ENCODE measurements at regions not wholly inside any gene's neighbourhood (a gene's known extent, or its start where the extent isn't known, plus 50 kb on each side); places are given as distances from the start of the nearest gene placed in this dataset.

GRCh38 chr2:145314119-145314633, 794.3 kb upstream of the ZEB2 start:
- DNase-seq, result no peak

GRCh38 chr2:145305889-145306288, 786.0 kb upstream of the ZEB2 start:
- DNase-seq, result no peak

GRCh38 chr2:145304501-145304900, 784.6 kb upstream of the ZEB2 start:
- no peak for DNase-seq

GRCh38 chr2:145303536-145303935, 783.6 kb upstream of the ZEB2 start:
- DNase-seq, result no peak

GRCh38 chr2:145302886-145303285, 783.0 kb upstream of the ZEB2 start:
- no peak for DNase-seq

GRCh38 chr2:145302451-145302850, 782.5 kb upstream of the ZEB2 start:
- DNase-seq, result no peak

- no peak for DNase-seq
Measured at GRCh38 chr2:145299368-145299767, 779.4 kb upstream of the ZEB2 start.

GRCh38 chr2:145292166-145292565, 772.2 kb upstream of the ZEB2 start:
- no peak for DNase-seq

- DNase-seq, result no peak
Measured at GRCh38 chr2:145290986-145291385, 771.1 kb upstream of the ZEB2 start.

GRCh38 chr2:145289946-145290345, 770.0 kb upstream of the ZEB2 start:
- DNase-seq, result no peak

GRCh38 chr2:145288650-145289496, 769.0 kb upstream of the ZEB2 start:
- no peak for DNase-seq

- DNase-seq, result no peak
Measured at GRCh38 chr2:145287736-145288135, 767.8 kb upstream of the ZEB2 start.

GRCh38 chr2:145286716-145287275, 766.9 kb upstream of the ZEB2 start:
- no peak for DNase-seq

GRCh38 chr2:145284551-145284950, 764.6 kb upstream of the ZEB2 start:
- DNase-seq, result no peak

- no peak for DNase-seq
Measured at GRCh38 chr2:145283131-145283530, 763.2 kb upstream of the ZEB2 start.

GRCh38 chr2:145277922-145278321, 758.0 kb upstream of the ZEB2 start:
- DNase-seq, result no peak

GRCh38 chr2:145273840-145274239, 753.9 kb upstream of the ZEB2 start:
- DNase-seq, result no peak

GRCh38 chr2:145268931-145269330, 749.0 kb upstream of the ZEB2 start:
- DNase-seq, result no peak

- no peak for DNase-seq
Measured at GRCh38 chr2:145267451-145267850, 747.5 kb upstream of the ZEB2 start.

GRCh38 chr2:145265244-145265643, 745.3 kb upstream of the ZEB2 start:
- DNase-seq, result no peak

GRCh38 chr2:145260674-145261073, 740.8 kb upstream of the ZEB2 start:
- no peak for DNase-seq

- DNase-seq, result no peak
Measured at GRCh38 chr2:145260081-145260480, 740.2 kb upstream of the ZEB2 start.

GRCh38 chr2:145258903-145259579, 739.1 kb upstream of the ZEB2 start:
- DNase-seq, result no peak

GRCh38 chr2:145257931-145258330, 738.0 kb upstream of the ZEB2 start:
- no peak for DNase-seq

All from NCI-H524 treated with DMSO at 0.1 percent for 48 hours (cell line).